HepG2 (cell line): ENCODE measurements at regions not wholly inside any gene's neighbourhood (a gene's known extent, or its start where the extent isn't known, plus 50 kb on each side); places are given as distances from the start of the nearest gene placed in this dataset.

Experiments
- NFATC3 ChIP-seq: sonication (generic); formaldehyde crosslinking; IDR thresholded peaks from 2 replicates; pipeline ENCODE4 v1.5.1; 2020; ENCODE audit warnings: mild to moderate bottlenecking, missing genetic modification reagents
- NFE2L1 ChIP-seq: sonication (generic); formaldehyde crosslinking; IDR thresholded peaks from 2 replicates; pipeline ENCODE4 v1.4.0; 2020; ENCODE audit warnings: missing genetic modification reagents, mild to moderate bottlenecking, borderline replicate concordance
- PHF21A ChIP-seq: sonication (generic); formaldehyde crosslinking; IDR thresholded peaks from 2 replicates; pipeline ENCODE4 v1.5.0; 2020; ENCODE audit warnings: mild to moderate bottlenecking, missing genetic modification reagents
- ZMYM3 ChIP-seq: sonication (generic); formaldehyde crosslinking; IDR thresholded peaks from 2 replicates; pipeline ENCODE4 v1.5.1; 2020; ENCODE audit warnings: mild to moderate bottlenecking, missing genetic modification reagents
- ZNF496 ChIP-seq: sonication (generic); formaldehyde crosslinking; IDR thresholded peaks from 2 replicates; pipeline ENCODE4 v1.8.1; 2023; ENCODE audit warnings: mild to moderate bottlenecking, moderate library complexity, missing genetic modification reagents; ENCODE audit not compliant: insufficient replicate concordance
- TF ChIP-seq, protein P1 (sequence below): sonication (generic); formaldehyde crosslinking; IDR thresholded peaks from 2 replicates; pipeline ENCODE4 v1.5.0; 2020; ENCODE audit warnings: mild to moderate bottlenecking, missing genetic modification reagents, borderline replicate concordance

DNA sequence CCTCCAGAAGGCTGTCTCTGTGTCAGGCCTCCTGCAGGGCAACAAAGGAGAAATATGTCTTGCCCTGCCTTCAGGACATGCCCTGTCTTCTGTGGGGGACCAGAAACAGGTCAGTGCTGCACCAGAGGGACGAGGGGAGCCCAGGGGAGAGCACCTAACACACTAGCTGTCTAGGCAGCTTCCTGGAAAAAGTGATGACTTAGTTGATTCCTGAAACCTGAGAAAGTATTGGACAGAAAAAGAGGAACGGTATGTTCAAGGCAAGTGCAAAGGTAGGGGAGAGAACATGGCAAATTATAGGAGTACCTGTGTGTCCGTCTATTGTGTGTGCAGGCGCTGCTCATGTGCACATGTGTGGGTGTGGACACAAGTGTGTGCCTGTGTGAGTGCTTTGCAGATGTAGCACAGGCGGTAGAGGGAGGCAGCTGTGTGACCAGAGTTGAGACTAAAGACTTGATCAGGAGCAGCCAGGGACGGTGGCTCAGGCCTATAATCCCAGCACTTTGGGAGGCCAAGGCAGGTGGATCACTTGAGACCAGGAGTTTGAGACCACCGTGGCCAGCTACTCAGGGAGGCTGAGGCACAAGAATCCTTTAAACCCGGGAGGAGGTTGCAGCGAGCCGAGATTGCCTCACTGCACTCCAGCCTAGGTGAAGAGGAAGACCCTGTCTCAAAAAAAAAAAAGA lies 119.5 kb downstream of the GYPC start (continued):
- TF ChIP-seq, protein P1, sequence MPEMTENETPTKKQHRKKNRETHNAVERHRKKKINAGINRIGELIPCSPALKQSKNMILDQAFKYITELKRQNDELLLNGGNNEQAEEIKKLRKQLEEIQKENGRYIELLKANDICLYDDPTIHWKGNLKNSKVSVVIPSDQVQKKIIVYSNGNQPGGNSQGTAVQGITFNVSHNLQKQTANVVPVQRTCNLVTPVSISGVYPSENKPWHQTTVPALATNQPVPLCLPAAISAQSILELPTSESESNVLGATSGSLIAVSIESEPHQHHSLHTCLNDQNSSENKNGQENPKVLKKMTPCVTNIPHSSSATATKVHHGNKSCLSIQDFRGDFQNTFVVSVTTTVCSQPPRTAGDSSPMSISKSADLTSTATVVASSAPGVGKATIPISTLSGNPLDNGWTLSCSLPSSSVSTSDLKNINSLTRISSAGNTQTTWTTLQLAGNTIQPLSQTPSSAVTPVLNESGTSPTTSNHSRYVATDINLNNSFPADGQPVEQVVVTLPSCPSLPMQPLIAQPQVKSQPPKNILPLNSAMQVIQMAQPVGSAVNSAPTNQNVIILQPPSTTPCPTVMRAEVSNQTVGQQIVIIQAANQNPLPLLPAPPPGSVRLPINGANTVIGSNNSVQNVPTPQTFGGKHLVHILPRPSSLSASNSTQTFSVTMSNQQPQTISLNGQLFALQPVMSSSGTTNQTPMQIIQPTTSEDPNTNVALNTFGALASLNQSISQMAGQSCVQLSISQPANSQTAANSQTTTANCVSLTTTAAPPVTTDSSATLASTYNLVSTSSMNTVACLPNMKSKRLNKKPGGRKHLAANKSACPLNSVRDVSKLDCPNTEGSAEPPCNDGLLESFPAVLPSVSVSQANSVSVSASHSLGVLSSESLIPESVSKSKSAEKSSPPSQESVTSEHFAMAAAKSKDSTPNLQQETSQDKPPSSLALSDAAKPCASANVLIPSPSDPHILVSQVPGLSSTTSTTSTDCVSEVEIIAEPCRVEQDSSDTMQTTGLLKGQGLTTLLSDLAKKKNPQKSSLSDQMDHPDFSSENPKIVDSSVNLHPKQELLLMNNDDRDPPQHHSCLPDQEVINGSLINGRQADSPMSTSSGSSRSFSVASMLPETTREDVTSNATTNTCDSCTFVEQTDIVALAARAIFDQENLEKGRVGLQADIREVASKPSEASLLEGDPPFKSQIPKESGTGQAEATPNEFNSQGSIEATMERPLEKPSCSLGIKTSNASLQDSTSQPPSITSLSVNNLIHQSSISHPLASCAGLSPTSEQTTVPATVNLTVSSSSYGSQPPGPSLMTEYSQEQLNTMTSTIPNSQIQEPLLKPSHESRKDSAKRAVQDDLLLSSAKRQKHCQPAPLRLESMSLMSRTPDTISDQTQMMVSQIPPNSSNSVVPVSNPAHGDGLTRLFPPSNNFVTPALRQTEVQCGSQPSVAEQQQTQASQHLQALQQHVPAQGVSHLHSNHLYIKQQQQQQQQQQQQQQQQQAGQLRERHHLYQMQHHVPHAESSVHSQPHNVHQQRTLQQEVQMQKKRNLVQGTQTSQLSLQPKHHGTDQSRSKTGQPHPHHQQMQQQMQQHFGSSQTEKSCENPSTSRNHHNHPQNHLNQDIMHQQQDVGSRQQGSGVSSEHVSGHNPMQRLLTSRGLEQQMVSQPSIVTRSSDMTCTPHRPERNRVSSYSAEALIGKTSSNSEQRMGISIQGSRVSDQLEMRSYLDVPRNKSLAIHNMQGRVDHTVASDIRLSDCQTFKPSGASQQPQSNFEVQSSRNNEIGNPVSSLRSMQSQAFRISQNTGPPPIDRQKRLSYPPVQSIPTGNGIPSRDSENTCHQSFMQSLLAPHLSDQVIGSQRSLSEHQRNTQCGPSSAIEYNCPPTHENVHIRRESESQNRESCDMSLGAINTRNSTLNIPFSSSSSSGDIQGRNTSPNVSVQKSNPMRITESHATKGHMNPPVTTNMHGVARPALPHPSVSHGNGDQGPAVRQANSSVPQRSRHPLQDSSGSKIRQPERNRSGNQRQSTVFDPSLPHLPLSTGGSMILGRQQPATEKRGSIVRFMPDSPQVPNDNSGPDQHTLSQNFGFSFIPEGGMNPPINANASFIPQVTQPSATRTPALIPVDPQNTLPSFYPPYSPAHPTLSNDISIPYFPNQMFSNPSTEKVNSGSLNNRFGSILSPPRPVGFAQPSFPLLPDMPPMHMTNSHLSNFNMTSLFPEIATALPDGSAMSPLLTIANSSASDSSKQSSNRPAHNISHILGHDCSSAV = no peak
- no peak for TF ChIP-seq NFATC3 (CRISPR knock-in tag)
- no peak for TF ChIP-seq PHF21A (CRISPR knock-in tag)
- TF ChIP-seq ZNF496 (CRISPR knock-in tag) = no peak
- no peak for TF ChIP-seq NFE2L1
- no peak for TF ChIP-seq ZMYM3 (CRISPR knock-in tag)
